Left ventricle myocardium inferior (tissue), 1 donor: ENCODE measurements at regions not wholly inside any gene's neighbourhood (a gene's known extent, or its start where the extent isn't known, plus 50 kb on each side); places are given as distances from the start of the nearest gene placed in this dataset.

Experiments used
- DNase-seq: peaks from one replicate; pipeline ENCODE4 v3.0.0-alpha.2; 2020
- H3K27ac ChIP-seq: fragments of 200-600 bp; replicated peaks from 2 replicates; pipeline ENCODE4 v1.8.0; 2021
- H3K27me3 ChIP-seq: fragments of 200-600 bp; 2 replicates; pipeline ENCODE4 v1.8.0; 2021; ENCODE audit warnings: low read depth
- H3K36me3 ChIP-seq: fragments of 200-600 bp; 2 replicates; pipeline ENCODE4 v1.8.0; 2021
- H3K4me1 ChIP-seq: fragments of 200-600 bp; 2 replicates; pipeline ENCODE4 v1.8.0; 2021
- H3K4me3 ChIP-seq: fragments of 200-600 bp; 2 replicates; pipeline ENCODE4 v1.8.0; 2021; ENCODE audit warnings: mild to moderate bottlenecking, moderate library complexity
- H3K9me3 ChIP-seq: fragments of 200-600 bp; replicated peaks from 2 replicates; pipeline ENCODE4 v1.8.0; 2021
- CTCF ChIP-seq: fragments of 200-600 bp; IDR thresholded peaks from 2 replicates; pipeline ENCODE4 v1.8.0; 2021; ENCODE audit warnings: antibody characterized with exemption, mild to moderate bottlenecking, borderline replicate concordance
- intact Hi-C: fragments of 100-400 bp; cut with micrococcal nuclease; formaldehyde crosslinking; loops from one replicate; pipeline ENCODE4 v1.11.0; 2022
- donor health status: DM: no; HTN: yes; CAD: no; lungs with severe emphysema.

GRCh38 chr7:21377545-21377944 is 50.3 kb upstream of the SP4 start:
- H3K36me3 ChIP-seq, result no peaks in the 10 kb centered on the region
- no peaks in the 10 kb centered on the region for H3K4me1 ChIP-seq
- no peaks in the 10 kb centered on the region for H3K27me3 ChIP-seq
- intact Hi-C loops, result no loop called here
- no peak overlapping the region for H3K27ac ChIP-seq
- no peak for TF ChIP-seq CTCF
- no peak overlapping the region for H3K4me3 ChIP-seq
- peaks cover 21% of the 10 kb centered on the region for H3K9me3 ChIP-seq
- no peak for DNase-seq
